ENCODE measurements at regions not wholly inside any gene's neighbourhood (a gene's known extent, or its start where the extent isn't known, plus 50 kb on each side); places are given as distances from the start of the nearest gene placed in this dataset.

DNA sequence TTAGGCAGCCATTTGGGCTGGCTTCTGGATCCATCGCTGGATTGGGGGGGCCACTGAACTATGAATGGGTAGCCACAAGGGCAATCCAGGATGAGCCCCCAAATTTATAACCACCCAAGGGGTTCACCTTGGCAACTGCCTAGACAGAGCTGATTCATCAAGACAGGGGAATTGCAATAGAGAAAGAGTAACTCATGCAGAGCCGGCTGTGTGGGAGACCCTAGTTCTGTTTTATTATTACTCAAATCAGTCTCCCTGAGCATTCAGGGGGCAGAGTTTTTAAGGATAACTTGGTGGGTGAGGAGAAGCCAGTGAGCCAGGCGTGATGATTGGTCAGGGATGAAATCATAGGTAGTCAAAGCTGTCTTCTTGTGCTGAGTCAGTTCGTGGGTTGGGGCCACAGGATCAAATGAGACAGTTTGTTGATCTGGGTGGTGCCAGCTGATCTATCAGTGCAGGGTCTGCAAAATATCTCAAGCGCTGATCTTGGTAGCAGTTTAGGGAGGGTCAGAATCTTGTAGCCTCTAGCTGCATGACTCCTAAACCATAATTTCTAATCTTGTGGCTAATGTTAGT lies 57.9 kb downstream of the DNAJB9 start:
- Histone ChIP-seq H3K4me1 (no peaks in the 10 kb centered on the region), H3K27ac (no peak overlapping the region), H3K4me3 (no peak overlapping the region), H3K9me3 (no peaks in the 10 kb centered on the region), H3K36me3 (replicated peaks in 1 of 2; ENCODE audit: insufficient read depth in 1 of 2, low read depth in 2 of 2) (no peaks in the 10 kb centered on the region), H3K27me3 (no peaks in the 10 kb centered on the region)
- intact Hi-C loops (cut with DNase I), result no loop called here
- ATAC-seq (no peak), DNase-seq (no peak)
- WGBS, 2 donors, result 84 to 87% methylated on average over 5 of the region's 5 CpGs
- TF ChIP-seq POLR2A (IDR thresholded peaks at IDR 0.05), result no peak
- TF ChIP-seq, protein P1, sequence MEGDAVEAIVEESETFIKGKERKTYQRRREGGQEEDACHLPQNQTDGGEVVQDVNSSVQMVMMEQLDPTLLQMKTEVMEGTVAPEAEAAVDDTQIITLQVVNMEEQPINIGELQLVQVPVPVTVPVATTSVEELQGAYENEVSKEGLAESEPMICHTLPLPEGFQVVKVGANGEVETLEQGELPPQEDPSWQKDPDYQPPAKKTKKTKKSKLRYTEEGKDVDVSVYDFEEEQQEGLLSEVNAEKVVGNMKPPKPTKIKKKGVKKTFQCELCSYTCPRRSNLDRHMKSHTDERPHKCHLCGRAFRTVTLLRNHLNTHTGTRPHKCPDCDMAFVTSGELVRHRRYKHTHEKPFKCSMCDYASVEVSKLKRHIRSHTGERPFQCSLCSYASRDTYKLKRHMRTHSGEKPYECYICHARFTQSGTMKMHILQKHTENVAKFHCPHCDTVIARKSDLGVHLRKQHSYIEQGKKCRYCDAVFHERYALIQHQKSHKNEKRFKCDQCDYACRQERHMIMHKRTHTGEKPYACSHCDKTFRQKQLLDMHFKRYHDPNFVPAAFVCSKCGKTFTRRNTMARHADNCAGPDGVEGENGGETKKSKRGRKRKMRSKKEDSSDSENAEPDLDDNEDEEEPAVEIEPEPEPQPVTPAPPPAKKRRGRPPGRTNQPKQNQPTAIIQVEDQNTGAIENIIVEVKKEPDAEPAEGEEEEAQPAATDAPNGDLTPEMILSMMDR (IDR thresholded peaks at IDR 0.05), result no peak

DNA sequence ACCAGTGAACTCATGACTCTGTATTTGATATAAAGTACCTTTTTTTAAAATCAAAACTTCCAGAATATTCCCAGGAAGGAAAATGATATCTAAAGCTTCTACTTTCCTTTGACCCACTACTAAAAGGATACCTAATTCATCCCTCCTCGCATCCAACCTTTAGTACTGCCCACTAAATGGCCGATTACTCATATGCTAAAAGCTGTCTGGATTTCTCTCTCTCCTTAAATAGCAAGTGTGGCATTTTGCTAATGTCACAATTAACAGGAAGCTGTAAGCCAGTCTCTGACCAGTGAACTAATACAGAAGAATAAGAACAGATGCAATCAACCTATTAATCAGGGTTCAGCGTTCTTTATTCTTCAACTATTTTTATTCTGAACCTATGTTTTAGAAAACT lies 59.0 kb downstream of the DNAJB9 start:
- Histone ChIP-seq H3K27ac (no peak overlapping the region), H3K4me1 (no peaks in the 10 kb centered on the region), H3K4me3 (no peak overlapping the region), H3K27me3 (no peaks in the 10 kb centered on the region), H3K9me3 (no peaks in the 10 kb centered on the region), H3K36me3 (replicated peaks in 1 of 2; ENCODE audit: insufficient read depth in 1 of 2, low read depth in 2 of 2) (no peaks in the 10 kb centered on the region)
- intact Hi-C loops (cut with DNase I), result no loop called here
- WGBS, 2 donors, result 47 to 66% methylated on average over 3 of the region's 3 CpGs
- no peak for ATAC-seq
- TF ChIP-seq POLR2A (IDR thresholded peaks at IDR 0.05), result no peak
- TF ChIP-seq, protein P1 (IDR thresholded peaks at IDR 0.05), result no peak
- no peak for DNase-seq

DNA sequence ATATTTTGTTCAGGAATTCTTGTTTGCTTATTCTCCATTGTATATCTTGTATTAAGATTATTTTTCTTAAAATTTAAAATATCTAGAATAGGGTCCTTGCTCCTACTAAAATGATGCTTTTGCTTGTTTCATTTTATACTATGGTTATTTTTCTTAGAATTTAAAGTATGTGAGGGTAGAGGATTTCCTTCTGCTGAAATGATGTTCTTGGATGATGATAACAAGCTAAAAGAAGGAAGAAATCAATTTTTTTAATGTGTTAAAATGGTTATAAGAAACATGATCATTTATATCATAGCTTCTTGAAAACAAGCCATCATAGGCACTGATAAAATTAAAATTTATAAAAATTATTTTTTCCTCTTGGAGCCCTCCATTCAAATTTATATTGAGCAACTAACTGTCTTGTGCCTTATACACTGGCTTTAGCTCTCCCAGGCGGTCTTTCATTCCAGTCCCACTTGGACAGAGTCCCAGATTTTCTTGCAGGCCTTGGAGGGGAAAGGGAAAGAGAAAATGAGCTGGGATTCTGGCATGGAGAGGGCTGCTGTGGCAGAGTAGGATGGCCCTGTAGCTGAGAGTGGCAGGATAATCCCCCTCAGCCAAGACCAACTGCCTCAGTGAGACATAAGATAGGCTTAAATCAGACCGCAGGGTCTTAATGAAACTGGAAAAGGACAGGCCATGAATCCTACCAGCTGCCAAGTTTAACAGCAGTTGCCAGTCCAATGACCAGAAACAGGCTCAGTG lies 60.2 kb downstream of the DNAJB9 start:
- H3K4me1 ChIP-seq, result no peaks in the 10 kb centered on the region
- no peak overlapping the region for H3K27ac ChIP-seq
- H3K9me3 ChIP-seq, result no peaks in the 10 kb centered on the region
- H3K36me3 ChIP-seq (replicated peaks in 1 of 2; ENCODE audit: insufficient read depth in 1 of 2, low read depth in 2 of 2), result no peaks in the 10 kb centered on the region
- peak in 3 of 4 donors; percentile 12 to 16 (median 13) for DNase-seq
- intact Hi-C loops (cut with DNase I), result no loop called here
- TF ChIP-seq POLR2A (IDR thresholded peaks at IDR 0.05), result no peak
- TF ChIP-seq, protein P1 (IDR thresholded peaks at IDR 0.05), result no peak
- ATAC-seq, result no peak
- no peak overlapping the region for H3K4me3 ChIP-seq
- H3K27me3 ChIP-seq, result no peaks in the 10 kb centered on the region
- 68 to 79% methylated on average over 2 of the region's 2 CpGs for WGBS, 2 donors

GRCh38 chr7:108634036-108634435 lies 64.4 kb downstream of the DNAJB9 start:
- Histone ChIP-seq H3K4me3 (no peak overlapping the region), H3K9me3 (no peaks in the 10 kb centered on the region), H3K36me3 (replicated peaks in 1 of 2; ENCODE audit: insufficient read depth in 1 of 2, low read depth in 2 of 2) (no peaks in the 10 kb centered on the region), H3K27ac (no peak overlapping the region), H3K4me1 (peaks cover 3% of the 10 kb centered on the region), H3K27me3 (no peaks in the 10 kb centered on the region)
- DNase-seq (no peak), ATAC-seq (no peak)
- WGBS, 2 donors, result 64 to 73% methylated on average over 2 of the region's 2 CpGs
- intact Hi-C loops (cut with DNase I), result no loop called here
- TF ChIP-seq, protein P1 (IDR thresholded peaks at IDR 0.05), result no peak
- TF ChIP-seq POLR2A (IDR thresholded peaks at IDR 0.05), result no peak

DNA sequence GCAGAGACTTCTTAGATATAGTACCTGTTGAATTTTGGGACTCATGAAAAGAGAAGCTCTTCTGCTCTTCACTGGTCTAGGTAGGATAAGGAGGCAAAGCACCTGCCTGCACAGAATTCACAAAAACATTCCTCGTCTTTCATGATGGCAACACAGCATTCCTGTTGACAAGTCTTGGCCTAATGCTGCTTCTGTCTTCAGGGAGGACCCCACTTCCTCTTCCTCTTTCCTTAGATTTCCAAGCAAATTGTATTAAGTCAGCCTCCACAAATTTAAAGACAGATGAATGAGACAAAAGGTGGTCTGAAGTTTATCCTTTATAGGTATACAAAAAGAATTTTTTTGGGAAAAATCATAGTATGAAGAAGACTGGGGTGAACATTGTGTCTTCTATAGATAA lies 64.9 kb downstream of the DNAJB9 start:
- intact Hi-C loops (cut with DNase I), result no loop called here
- Histone ChIP-seq H3K4me1 (peaks cover 3% of the 10 kb centered on the region), H3K4me3 (no peak overlapping the region), H3K9me3 (no peaks in the 10 kb centered on the region), H3K27ac (no peak overlapping the region), H3K27me3 (no peaks in the 10 kb centered on the region), H3K36me3 (replicated peaks in 1 of 2; ENCODE audit: insufficient read depth in 1 of 2, low read depth in 2 of 2) (no peaks in the 10 kb centered on the region)
- TF ChIP-seq, protein P1 (IDR thresholded peaks at IDR 0.05), result no peak
- TF ChIP-seq POLR2A (IDR thresholded peaks at IDR 0.05), result no peak
- WGBS, 2 donors, result 80 to 92% methylated on average over 1 of the region's 1 CpG
- DNase-seq (no peak), ATAC-seq (no peak)

All from body of pancreas (tissue), 4 donors.